OCI-LY7 (cell line): ENCODE measurements at regions not wholly inside any gene's neighbourhood (a gene's known extent, or its start where the extent isn't known, plus 50 kb on each side); places are given as distances from the start of the nearest gene placed in this dataset.

ENCODE experiments used
- BruUV-seq: library from RNA; stranded (reverse); fragments of 400-500 nt; replicated peaks from 2 replicates; lab custom pipeline; 2021; lab: Mats Ljungman, UMichigan
- CTCF ChIA-PET: fragments of 300-600 bp; sonication (Branson Sonifier 250); formaldehyde crosslinking; loops from one replicate; lab custom pipeline; 2022; ENCODE audit warnings: antibody characterized with exemption; ENCODE audit not compliant: unreplicated experiment; lab: Charles Lee
- POLR2A ChIA-PET: fragments of 300-600 bp; sonication (Branson Sonifier 250); formaldehyde crosslinking; loops from one replicate; lab custom pipeline; 2022; ENCODE audit warnings: antibody characterized with exemption; lab: Charles Lee
- DNase-seq: peaks from one replicate; pipeline ENCODE4 v3.0.0-alpha.2; 2015; ENCODE audit warnings: low spot score
- H2AFZ ChIP-seq: fragments of 200-600 bp; sonication (generic), shearing (Covaris generic); 2 replicates; pipeline ENCODE4 v1.6.1; 2014; ENCODE audit warnings: mild to moderate bottlenecking, antibody characterized with exemption, low read length, moderate library complexity
- H3K27ac ChIP-seq: fragments of 200-600 bp; sonication (generic); 2 replicates; pipeline ENCODE4 v1.5.1; 2014; ENCODE audit warnings: mixed run types, low read depth, mild to moderate bottlenecking, moderate library complexity, low read length, inconsistent platforms; ENCODE audit not compliant: poor library complexity, severe bottlenecking
- H3K36me3 ChIP-seq: fragments of 200-600 bp; sonication (generic); 2 replicates; pipeline ENCODE4 v1.6.1; 2014; ENCODE audit warnings: mild to moderate bottlenecking, antibody characterized with exemption, low read length, moderate library complexity, mixed read lengths; ENCODE audit not compliant: insufficient read depth
- H3K4me1 ChIP-seq: fragments of 200-600 bp; sonication (generic); 2 replicates; pipeline ENCODE4 v1.5.1; 2014; ENCODE audit warnings: mild to moderate bottlenecking, low read length; ENCODE audit not compliant: insufficient read depth, poor library complexity, severe bottlenecking
- H3K4me2 ChIP-seq: fragments of 200-600 bp; sonication (generic); 2 replicates; pipeline ENCODE4 v1.6.1; 2014; ENCODE audit warnings: mild to moderate bottlenecking, low read length
- H3K4me3 ChIP-seq: fragments of 200-600 bp; sonication (generic); 2 replicates; pipeline ENCODE4 v1.5.1; 2014; ENCODE audit warnings: mild to moderate bottlenecking, low read depth, low read length; ENCODE audit not compliant: poor library complexity, severe bottlenecking
- H3K79me2 ChIP-seq: fragments of 200-600 bp; sonication (generic); 2 replicates; pipeline ENCODE4 v1.6.1; 2016; ENCODE audit warnings: low read depth, mild to moderate bottlenecking, low read length, moderate library complexity, mixed read lengths; ENCODE audit not compliant: insufficient read depth
- H3K9me2 ChIP-seq: fragments of 200-600 bp; sonication (generic); 2 replicates; pipeline ENCODE4 v1.6.1; 2016; ENCODE audit warnings: mild to moderate bottlenecking, low read length, mixed read lengths; ENCODE audit not compliant: insufficient read depth
- H3K9me3 ChIP-seq: fragments of 200-600 bp; sonication (generic); 2 replicates; pipeline ENCODE4 v1.6.1; 2014; ENCODE audit warnings: mild to moderate bottlenecking, mixed run types, low read length, mixed read lengths
- H4K20me1 ChIP-seq: fragments of 200-600 bp; sonication (generic); 2 replicates; pipeline ENCODE4 v1.6.1; 2014; ENCODE audit warnings: mild to moderate bottlenecking, antibody characterized with exemption, low read length, moderate library complexity, mixed read lengths; ENCODE audit not compliant: insufficient read depth
- EZH2phosphoT487 ChIP-seq: fragments of 200-600 bp; sonication (generic); IDR thresholded peaks from 2 replicates; pipeline ENCODE4 v1.6.1; 2018; ENCODE audit warnings: low read depth, borderline replicate concordance, mild to moderate bottlenecking, mixed run types, antibody characterized with exemption, low read length, moderate library complexity, mixed read lengths
- intact Hi-C: fragments of 100-400 bp; cut with micrococcal nuclease; formaldehyde crosslinking; loops from one replicate; pipeline ENCODE4 v1.10.0; 2022; ENCODE audit not compliant: unreplicated experiment
- TF ChIP-seq, protein P1 (sequence below): fragments of 200-600 bp; sonication (generic); conservative IDR thresholded peaks from 2 replicates; pipeline ENCODE4 v1.5.1; 2014; ENCODE audit warnings: mild to moderate bottlenecking, antibody characterized with exemption, low read length, moderate library complexity, mixed read lengths

DNA sequence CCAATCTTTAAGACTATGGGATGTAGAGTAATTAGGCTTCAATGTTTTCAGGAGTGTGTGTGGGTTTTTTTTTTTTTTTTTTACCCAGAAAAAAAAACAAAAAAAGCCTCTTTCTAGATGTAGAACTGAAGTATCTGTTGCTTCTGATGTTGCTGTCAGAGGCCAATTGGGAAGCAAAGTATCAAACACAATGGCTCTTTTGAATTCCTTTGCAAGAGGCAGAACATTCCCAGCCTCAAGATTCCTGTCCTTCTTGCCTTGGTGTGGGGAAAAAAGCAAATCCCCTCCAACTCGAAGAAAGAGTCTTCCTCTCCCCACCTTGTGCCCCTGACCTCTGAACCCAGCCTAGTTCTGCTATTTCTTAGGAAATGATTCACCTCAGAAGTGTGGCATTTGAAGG, 55.4 kb upstream of the LMO4 start:
- H3K27ac ChIP-seq, result no peak overlapping the region
- H3K9me2 ChIP-seq, result no peaks in the 10 kb centered on the region
- POLR2A ChIA-PET, result no interaction called here
- no peak for DNase-seq
- CTCF ChIA-PET, result no interaction called here
- H3K79me2 ChIP-seq, result no peaks in the 10 kb centered on the region
- intact Hi-C loops, result no loop called here
- H3K36me3 ChIP-seq, result no peaks in the 10 kb centered on the region
- H3K4me2 ChIP-seq, result no peak overlapping the region
- H4K20me1 ChIP-seq, result no peaks in the 10 kb centered on the region
- BruUV-seq, result no TSS peak
- TF ChIP-seq, protein P1, sequence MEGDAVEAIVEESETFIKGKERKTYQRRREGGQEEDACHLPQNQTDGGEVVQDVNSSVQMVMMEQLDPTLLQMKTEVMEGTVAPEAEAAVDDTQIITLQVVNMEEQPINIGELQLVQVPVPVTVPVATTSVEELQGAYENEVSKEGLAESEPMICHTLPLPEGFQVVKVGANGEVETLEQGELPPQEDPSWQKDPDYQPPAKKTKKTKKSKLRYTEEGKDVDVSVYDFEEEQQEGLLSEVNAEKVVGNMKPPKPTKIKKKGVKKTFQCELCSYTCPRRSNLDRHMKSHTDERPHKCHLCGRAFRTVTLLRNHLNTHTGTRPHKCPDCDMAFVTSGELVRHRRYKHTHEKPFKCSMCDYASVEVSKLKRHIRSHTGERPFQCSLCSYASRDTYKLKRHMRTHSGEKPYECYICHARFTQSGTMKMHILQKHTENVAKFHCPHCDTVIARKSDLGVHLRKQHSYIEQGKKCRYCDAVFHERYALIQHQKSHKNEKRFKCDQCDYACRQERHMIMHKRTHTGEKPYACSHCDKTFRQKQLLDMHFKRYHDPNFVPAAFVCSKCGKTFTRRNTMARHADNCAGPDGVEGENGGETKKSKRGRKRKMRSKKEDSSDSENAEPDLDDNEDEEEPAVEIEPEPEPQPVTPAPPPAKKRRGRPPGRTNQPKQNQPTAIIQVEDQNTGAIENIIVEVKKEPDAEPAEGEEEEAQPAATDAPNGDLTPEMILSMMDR, result no peak
- no peak for TF ChIP-seq EZH2phosphoT487
- H3K4me1 ChIP-seq, result no peaks in the 10 kb centered on the region
- H3K4me3 ChIP-seq, result no peak overlapping the region
- H3K9me3 ChIP-seq, result no peaks in the 10 kb centered on the region
- no peak overlapping the region for H2AFZ ChIP-seq

DNA sequence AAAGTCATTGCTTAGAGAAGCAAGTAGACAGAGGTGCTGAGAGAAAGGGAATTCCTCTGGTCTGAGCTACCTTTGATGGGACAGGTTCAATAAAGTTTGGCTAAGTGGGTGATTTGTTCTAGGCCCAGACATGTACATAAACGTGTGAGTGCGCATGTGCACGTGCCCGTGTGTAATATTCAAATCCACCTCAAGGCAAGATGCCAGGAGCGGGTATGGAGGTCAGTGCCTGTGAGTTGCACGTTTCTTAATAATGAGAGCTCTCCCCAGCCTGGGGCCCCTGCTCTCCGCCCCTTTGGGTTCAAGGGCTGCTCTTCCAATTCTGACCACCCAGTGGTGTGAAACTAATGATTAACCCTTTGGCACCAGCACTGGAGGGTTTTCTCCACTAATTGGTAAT, 53.8 kb upstream of the LMO4 start:
- ChIA-PET CTCF (no interaction called here), POLR2A (interaction anchor here (0.6 to 1.3 kb wide), 3 partner anchors 10 to 128 kb away, joined by 3 read pairs; no protein-coding TSS in a partner anchor)
- Histone ChIP-seq H3K79me2 (no peaks in the 10 kb centered on the region), H3K36me3 (no peaks in the 10 kb centered on the region), H2AFZ (no peak overlapping the region), H4K20me1 (no peaks in the 10 kb centered on the region), H3K4me3 (no peak overlapping the region), H3K9me2 (no peaks in the 10 kb centered on the region), H3K4me2 (no peak overlapping the region), H3K4me1 (no peaks in the 10 kb centered on the region), H3K27ac (no peak overlapping the region), H3K9me3 (no peaks in the 10 kb centered on the region)
- no peak for TF ChIP-seq EZH2phosphoT487
- TF ChIP-seq, protein P1, result no peak
- no TSS peak for BruUV-seq
- no peak for DNase-seq
- intact Hi-C loops, result no loop called here

DNA sequence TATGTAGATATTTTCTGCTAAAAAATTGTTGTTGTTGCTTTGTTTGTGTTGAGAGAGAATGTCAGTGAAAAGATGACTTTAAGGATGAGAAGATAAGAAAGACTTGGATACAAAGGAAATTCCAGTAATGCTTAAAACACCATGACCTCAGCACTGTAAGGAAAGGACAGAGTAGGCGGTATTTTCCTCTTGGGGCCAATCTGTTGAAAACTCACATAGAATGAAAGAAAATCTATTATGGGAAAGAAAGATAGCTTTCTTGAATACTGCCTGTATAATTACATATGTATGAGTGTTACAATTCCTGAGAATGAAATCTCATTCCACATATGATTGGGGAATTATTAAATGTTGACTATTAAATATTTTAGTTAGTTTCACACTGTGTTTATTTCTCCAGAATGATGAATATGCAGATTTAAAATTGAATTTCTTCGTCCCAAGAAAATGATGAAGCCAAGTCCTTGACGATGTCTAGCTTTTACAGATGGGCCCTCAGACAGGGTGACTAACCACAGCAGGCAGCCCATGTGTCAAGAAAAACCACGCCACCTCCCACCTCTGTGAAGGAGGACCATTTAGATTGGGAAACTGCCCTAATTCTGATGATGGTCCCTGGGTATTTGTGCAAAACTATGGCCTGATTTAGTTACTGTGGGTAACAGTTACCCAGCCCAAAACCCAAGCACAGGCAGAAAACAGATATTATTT, 49.7 kb upstream of the LMO4 start:
- no peak overlapping the region for H3K4me3 ChIP-seq
- H3K9me2 ChIP-seq, result no peaks in the 10 kb centered on the region
- no peaks in the 10 kb centered on the region for H3K36me3 ChIP-seq
- H3K9me3 ChIP-seq, result no peaks in the 10 kb centered on the region
- no TSS peak for BruUV-seq
- no peak for DNase-seq
- H2AFZ ChIP-seq, result no peak overlapping the region
- H3K27ac ChIP-seq, result no peak overlapping the region
- no peaks in the 10 kb centered on the region for H4K20me1 ChIP-seq
- no peak overlapping the region for H3K4me2 ChIP-seq
- TF ChIP-seq, protein P1, result no peak
- TF ChIP-seq EZH2phosphoT487, result no peak
- POLR2A ChIA-PET, result no interaction called here
- intact Hi-C loops, result no loop called here
- CTCF ChIA-PET, result no interaction called here
- no peaks in the 10 kb centered on the region for H3K4me1 ChIP-seq
- no peaks in the 10 kb centered on the region for H3K79me2 ChIP-seq
